BLaER1 (cell line): ENCODE measurements at regions not wholly inside any gene's neighbourhood (a gene's known extent, or its start where the extent isn't known, plus 50 kb on each side); places are given as distances from the start of the nearest gene placed in this dataset.

Source experiments
- H3K27ac ChIP-seq: shearing (Covaris generic); formaldehyde crosslinking; 2 replicates; pipeline ENCODE4 v1.8.1; 2022
- H3K27me3 ChIP-seq: shearing (Covaris generic); formaldehyde crosslinking; 2 replicates; pipeline ENCODE4 v1.8.1; 2022
- H3K36me3 ChIP-seq: shearing (Covaris generic); formaldehyde crosslinking; 2 replicates; pipeline ENCODE4 v1.8.1; 2022
- H3K4me1 ChIP-seq: shearing (Covaris generic); formaldehyde crosslinking; 2 replicates; pipeline ENCODE4 v1.8.1; 2022
- H3K4me2 ChIP-seq: shearing (Covaris generic); formaldehyde crosslinking; 2 replicates; pipeline ENCODE4 v1.8.1; 2022
- H3K4me3 ChIP-seq: shearing (Covaris generic); formaldehyde crosslinking; 2 replicates; pipeline ENCODE4 v1.8.1; 2022
- H3K9ac ChIP-seq: shearing (Covaris generic); formaldehyde crosslinking; 2 replicates; pipeline ENCODE4 v1.8.1; 2022
- H3K9me3 ChIP-seq: shearing (Covaris generic); formaldehyde crosslinking; 2 replicates; pipeline ENCODE4 v1.8.1; 2022
- H4K20me1 ChIP-seq: shearing (Covaris generic); formaldehyde crosslinking; 2 replicates; pipeline ENCODE4 v1.8.1; 2022
- Cebpa-rat ChIP-seq: shearing (Covaris generic); IDR thresholded peaks from 2 replicates; pipeline ENCODE4 v1.8.1; 2022

DNA sequence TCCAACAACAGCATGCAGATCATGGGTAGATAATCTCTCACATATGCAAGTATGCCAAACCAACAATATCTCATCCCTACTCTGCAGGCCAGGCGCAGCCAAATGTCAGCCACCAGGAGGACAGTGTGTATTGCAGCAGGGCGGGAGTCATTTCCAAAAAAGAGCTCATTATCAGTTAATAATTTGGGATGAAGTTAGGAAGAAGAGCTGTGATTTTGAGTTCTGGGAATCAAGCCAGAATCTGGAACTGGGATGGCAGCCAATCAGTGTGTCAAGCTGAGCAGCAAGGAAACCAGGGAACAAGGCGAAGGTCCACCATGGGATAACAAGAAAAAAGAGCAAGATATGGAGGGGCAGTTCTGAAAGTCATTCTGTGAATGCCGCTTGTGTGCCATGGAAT lies 88.2 kb upstream of the CAMK2D start:
- no peaks in the 10 kb centered on the region for H4K20me1 ChIP-seq
- H3K36me3 ChIP-seq = no peaks in the 10 kb centered on the region

DNA sequence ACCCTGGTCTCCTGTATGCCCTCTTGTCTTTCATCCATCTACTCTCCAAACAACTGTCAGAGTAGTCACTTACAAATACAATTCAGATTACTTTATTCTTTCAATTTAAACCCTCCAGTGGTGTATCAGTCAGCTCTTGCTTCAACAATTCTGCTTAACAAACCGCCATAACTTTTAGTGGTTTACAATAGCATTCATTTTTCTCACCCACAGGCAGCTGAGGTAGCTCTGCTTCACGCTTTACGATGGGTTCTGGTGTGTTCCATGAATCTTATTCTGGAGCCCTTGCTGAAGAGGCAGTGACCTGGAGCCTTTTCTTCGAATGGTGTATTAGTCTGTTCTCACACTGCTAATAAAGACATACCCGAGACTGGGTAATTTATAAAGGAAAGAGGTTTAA lies 86.2 kb upstream of the CAMK2D start:
- H3K9ac ChIP-seq = no peak overlapping the region
- H3K4me1 ChIP-seq = peaks cover 18% of the 10 kb centered on the region
- no peaks in the 10 kb centered on the region for H4K20me1 ChIP-seq
- no peak overlapping the region for H3K4me3 ChIP-seq
- H3K27ac ChIP-seq = no peak overlapping the region
- H3K36me3 ChIP-seq = no peaks in the 10 kb centered on the region
- H3K27me3 ChIP-seq = no peaks in the 10 kb centered on the region
- TF ChIP-seq Cebpa-rat = no peak
- H3K9me3 ChIP-seq = no peaks in the 10 kb centered on the region; the same call in 1 of the 2 replicates
- no peak overlapping the region for H3K4me2 ChIP-seq

More for the DNA sequence above, 88.2 kb upstream of the CAMK2D start:
- Histone ChIP-seq H3K9ac (no peak overlapping the region), H3K27ac (no peak overlapping the region), H3K27me3 (no peaks in the 10 kb centered on the region), H3K4me2 (no peak overlapping the region), H3K4me3 (no peak overlapping the region), H3K9me3 (no peaks in the 10 kb centered on the region; the same call in 1 of the 2 replicates), H3K4me1 (peaks cover 15% of the 10 kb centered on the region)
- TF ChIP-seq Cebpa-rat = no peak

DNA sequence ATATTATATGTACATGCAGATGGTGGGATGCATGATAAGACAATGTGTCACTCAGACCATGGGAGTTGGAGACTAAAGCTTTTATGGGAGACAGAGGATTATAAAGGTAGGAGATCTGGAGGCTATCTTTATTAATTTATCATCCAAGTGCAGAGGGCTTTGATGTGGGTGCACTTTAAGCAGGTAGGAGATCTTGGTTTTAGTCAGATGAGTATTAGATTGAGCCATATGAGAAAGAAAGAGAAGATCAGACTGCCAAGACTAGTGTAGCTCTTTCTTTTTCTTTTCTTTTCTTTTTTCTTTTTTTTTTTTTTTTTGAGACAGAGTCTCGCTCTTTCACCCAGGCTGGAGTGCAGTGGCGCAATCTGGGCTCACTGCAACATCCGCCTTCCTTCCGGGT lies 84.9 kb upstream of the CAMK2D start:
- no peak for TF ChIP-seq Cebpa-rat
- Histone ChIP-seq H3K4me2 (no peak overlapping the region), H3K27ac (no peak overlapping the region), H3K4me1 (peaks cover 18% of the 10 kb centered on the region), H3K27me3 (no peaks in the 10 kb centered on the region), H3K36me3 (no peaks in the 10 kb centered on the region), H4K20me1 (no peaks in the 10 kb centered on the region), H3K4me3 (no peak overlapping the region), H3K9ac (no peak overlapping the region), H3K9me3 (no peaks in the 10 kb centered on the region; the same call in 1 of the 2 replicates)

DNA sequence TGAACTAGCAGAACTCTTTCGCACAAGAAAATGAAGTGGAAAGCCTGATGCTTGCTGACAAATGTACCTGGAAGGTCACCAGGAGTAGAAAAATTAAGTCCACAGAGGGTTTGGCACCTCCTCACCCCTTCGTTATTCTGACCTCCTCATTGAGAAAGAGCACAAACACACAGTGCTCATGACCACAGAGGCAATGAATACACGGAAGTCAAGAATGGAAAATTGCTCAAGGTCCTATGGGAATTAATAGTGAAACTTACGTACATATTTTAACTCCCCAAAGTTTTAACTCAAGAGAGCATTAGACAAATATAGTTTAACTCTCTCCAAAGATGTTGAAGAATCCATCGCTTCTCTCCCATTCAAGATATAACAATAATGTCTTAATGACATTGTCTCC lies 83.6 kb upstream of the CAMK2D start:
- no peak overlapping the region; the same call in 1 of the 2 replicates for H3K27ac ChIP-seq
- H3K36me3 ChIP-seq = no peaks in the 10 kb centered on the region
- peak overlapping the region; percentile 54 for H3K4me2 ChIP-seq
- no peaks in the 10 kb centered on the region; the same call in 1 of the 2 replicates for H3K9me3 ChIP-seq
- peaks cover 18% of the 10 kb centered on the region for H3K4me1 ChIP-seq
- no peaks in the 10 kb centered on the region for H4K20me1 ChIP-seq
- no peak for TF ChIP-seq Cebpa-rat
- H3K9ac ChIP-seq = no peak overlapping the region
- peak overlapping the region; percentile 14; the same call in 1 of the 2 replicates for H3K4me3 ChIP-seq
- no peaks in the 10 kb centered on the region for H3K27me3 ChIP-seq

DNA sequence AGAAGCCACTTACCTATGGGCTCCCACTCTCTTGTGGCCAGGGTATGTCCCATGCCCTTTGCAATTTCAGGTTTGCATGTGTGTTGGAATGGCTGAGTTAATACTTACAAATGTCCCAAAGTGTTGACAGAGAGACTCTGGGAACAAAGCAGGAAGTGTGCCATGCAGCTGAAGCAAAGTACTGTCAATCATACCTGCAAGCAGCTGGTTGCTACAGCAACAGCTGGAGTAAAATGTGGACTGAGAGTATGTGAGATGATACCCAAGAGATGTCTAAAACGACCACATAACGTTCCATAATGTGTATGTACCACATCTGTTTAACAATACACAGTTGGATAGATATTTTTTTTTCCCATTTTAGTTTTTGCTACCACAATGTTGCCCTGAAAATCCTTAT lies 82.8 kb upstream of the CAMK2D start:
- Histone ChIP-seq H3K27me3 (no peaks in the 10 kb centered on the region), H3K4me2 (peak overlapping the region; percentile 54), H4K20me1 (no peaks in the 10 kb centered on the region), H3K27ac (no peak overlapping the region), H3K4me3 (no peak overlapping the region), H3K9me3 (no peaks in the 10 kb centered on the region; the same call in 1 of the 2 replicates), H3K36me3 (no peaks in the 10 kb centered on the region), H3K9ac (no peak overlapping the region), H3K4me1 (peaks cover 18% of the 10 kb centered on the region)
- TF ChIP-seq Cebpa-rat = no peak

DNA sequence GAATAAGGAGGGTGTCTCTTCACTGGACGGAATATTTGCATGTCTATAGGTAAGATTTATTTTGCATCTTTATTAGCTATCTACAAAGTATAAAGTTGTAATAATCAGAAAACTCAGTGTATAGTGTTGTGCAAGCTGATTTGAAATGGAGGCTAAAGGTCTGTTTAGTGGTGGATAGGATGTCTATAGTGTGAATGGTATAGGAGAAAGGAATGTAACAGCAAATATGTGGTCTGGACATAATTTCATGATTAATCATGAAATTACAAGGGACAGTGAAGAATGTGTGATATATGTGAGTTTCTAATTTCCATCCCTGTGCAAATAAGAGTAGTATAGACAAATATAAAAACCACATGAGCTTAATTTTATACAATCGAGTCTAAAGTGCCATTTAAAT lies 79.3 kb upstream of the CAMK2D start:
- no peaks in the 10 kb centered on the region for H3K9me3 ChIP-seq
- no peak overlapping the region for H3K4me3 ChIP-seq
- no peak overlapping the region for H3K4me2 ChIP-seq

DNA sequence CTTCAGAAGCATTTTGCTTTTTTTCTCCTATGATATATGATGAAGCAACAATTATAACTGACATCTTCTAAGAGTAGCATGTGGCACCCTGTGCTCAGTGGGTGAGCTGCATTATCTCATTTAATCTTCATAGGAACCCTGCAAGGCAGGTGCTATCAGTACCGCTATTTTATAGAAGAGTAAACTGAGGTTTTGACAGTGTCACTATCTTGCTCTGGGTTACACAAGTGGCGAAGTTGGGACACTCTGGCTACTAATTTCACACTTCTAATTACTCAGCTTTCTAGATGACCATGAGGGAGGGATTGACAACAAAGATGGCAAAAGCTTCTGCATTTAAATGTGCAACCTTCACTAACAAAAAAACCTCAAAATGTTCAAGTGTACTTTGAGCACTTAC lies 76.9 kb upstream of the CAMK2D start:
- no peak for TF ChIP-seq Cebpa-rat
- Histone ChIP-seq H3K9ac (no peak overlapping the region), H3K4me2 (peak overlapping the region; percentile 41; the same call in 1 of the 2 replicates), H3K4me1 (peaks cover 25% of the 10 kb centered on the region), H4K20me1 (no peaks in the 10 kb centered on the region), H3K27me3 (no peaks in the 10 kb centered on the region), H3K9me3 (no peaks in the 10 kb centered on the region), H3K36me3 (no peaks in the 10 kb centered on the region), H3K4me3 (no peak overlapping the region), H3K27ac (no peak overlapping the region)

More for the DNA sequence above, 79.3 kb upstream of the CAMK2D start:
- Histone ChIP-seq H3K9ac (no peak overlapping the region), H3K27me3 (no peaks in the 10 kb centered on the region), H3K36me3 (no peaks in the 10 kb centered on the region), H4K20me1 (no peaks in the 10 kb centered on the region), H3K4me1 (peaks cover 28% of the 10 kb centered on the region), H3K27ac (no peak overlapping the region)
- no peak for TF ChIP-seq Cebpa-rat

DNA sequence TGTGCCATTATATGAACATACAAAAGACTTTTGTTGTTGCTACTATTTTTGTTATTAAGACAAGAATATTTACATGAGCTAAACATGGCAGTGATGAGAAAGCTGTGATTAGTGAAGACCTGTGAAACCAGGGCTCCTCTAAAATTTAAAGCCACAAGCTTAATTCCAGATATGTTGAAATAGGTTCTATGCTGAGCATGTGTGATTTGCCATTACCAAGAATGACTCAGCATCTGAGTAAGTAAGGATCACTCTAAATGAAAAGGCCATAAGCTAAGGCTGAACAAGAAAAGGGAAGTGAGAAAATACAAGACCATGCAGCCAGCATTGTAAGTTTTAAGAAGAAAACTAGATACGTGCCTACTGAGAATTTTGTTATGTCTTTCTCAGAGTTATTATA lies 75.9 kb upstream of the CAMK2D start:
- Histone ChIP-seq H3K27me3 (no peaks in the 10 kb centered on the region), H3K4me1 (peaks cover 36% of the 10 kb centered on the region), H4K20me1 (no peaks in the 10 kb centered on the region), H3K27ac (peak overlapping the region; percentile 37; the same call in 1 of the 2 replicates), H3K9ac (no peak overlapping the region), H3K9me3 (no peaks in the 10 kb centered on the region), H3K36me3 (no peaks in the 10 kb centered on the region), H3K4me2 (peak overlapping the region; percentile 41), H3K4me3 (no peak overlapping the region)
- no peak for TF ChIP-seq Cebpa-rat

DNA sequence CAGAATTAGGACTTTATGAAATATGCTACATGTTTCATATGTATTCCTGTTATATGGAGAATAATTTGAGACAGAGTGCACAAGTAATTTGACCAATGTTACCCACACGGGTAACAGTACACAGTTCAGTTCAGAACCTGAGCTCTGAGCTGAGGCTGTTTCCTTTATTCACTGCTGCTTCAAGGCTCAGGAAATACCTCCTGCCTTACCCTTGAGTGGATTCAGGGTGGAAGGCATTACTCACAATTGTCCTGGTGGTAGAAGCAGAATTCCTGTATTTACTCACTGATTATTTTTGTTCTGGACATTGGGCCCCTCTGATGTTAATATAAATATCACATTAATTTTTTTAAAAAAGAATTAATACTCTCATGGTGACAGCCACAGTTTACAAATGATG lies 73.5 kb upstream of the CAMK2D start:
- Histone ChIP-seq H4K20me1 (no peaks in the 10 kb centered on the region), H3K27me3 (no peaks in the 10 kb centered on the region), H3K4me3 (no peak overlapping the region), H3K9ac (no peak overlapping the region), H3K4me2 (no peak overlapping the region), H3K36me3 (no peaks in the 10 kb centered on the region), H3K4me1 (peaks cover 48% of the 10 kb centered on the region), H3K9me3 (no peaks in the 10 kb centered on the region), H3K27ac (no peak overlapping the region)
- no peak for TF ChIP-seq Cebpa-rat

DNA sequence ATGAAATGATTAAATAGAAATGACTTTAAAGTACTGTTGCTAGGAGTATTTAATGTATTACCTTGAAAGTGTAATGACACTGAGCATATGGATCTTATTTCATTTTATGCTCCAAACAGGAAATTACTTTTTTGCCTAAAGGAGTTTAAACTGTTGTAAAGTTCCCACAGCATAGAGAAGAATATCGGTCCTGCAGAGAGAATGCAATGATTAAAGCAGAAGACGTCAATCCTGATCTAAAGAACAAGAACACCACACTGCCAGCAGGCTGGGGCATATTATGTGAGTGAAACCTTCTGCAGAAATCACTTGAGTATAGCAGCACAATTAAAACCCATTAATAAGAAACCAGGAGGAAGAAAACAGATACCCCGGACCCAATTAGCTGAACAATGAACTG lies 72.8 kb upstream of the CAMK2D start:
- Histone ChIP-seq H3K27me3 (no peaks in the 10 kb centered on the region), H4K20me1 (no peaks in the 10 kb centered on the region), H3K9ac (no peak overlapping the region), H3K27ac (no peak overlapping the region), H3K4me2 (no peak overlapping the region), H3K4me3 (no peak overlapping the region), H3K4me1 (peaks cover 48% of the 10 kb centered on the region), H3K36me3 (no peaks in the 10 kb centered on the region), H3K9me3 (no peaks in the 10 kb centered on the region)
- TF ChIP-seq Cebpa-rat = no peak

DNA sequence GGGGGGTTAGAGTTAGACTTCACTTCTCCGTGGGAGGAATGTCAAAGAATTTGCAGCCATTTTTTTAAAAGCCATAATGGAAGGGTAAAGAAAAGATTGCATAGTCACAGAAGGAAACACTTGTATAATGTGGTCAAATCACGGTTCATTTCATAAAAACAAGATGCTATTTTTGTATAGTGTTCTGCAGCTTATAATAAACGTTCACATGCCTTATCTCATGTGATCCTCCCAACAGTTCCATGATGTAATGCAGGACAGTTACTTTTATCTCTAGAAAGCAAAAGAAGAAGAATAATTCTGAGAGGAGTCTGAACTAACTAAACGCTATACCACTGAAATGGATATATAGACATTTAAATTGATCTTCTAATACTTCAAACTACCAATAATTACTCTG lies 71.3 kb upstream of the CAMK2D start:
- peak overlapping the region; percentile 72 for H3K4me2 ChIP-seq
- no peak for TF ChIP-seq Cebpa-rat
- H3K9ac ChIP-seq = no peak overlapping the region
- peak overlapping the region; percentile 51; the same call in 1 of the 2 replicates for H3K27ac ChIP-seq
- H3K4me3 ChIP-seq = no peak overlapping the region
- H3K36me3 ChIP-seq = no peaks in the 10 kb centered on the region
- H4K20me1 ChIP-seq = no peaks in the 10 kb centered on the region
- peaks cover 42% of the 10 kb centered on the region for H3K4me1 ChIP-seq
- no peaks in the 10 kb centered on the region for H3K9me3 ChIP-seq
- no peaks in the 10 kb centered on the region for H3K27me3 ChIP-seq
